Renal cortex interstitium (tissue), 11 donors: ENCODE measurements at regions not wholly inside any gene's neighbourhood (a gene's known extent, or its start where the extent isn't known, plus 50 kb on each side); places are given as distances from the start of the nearest gene placed in this dataset.

Experiments
- DNase-seq, 11 donors: peaks; one replicate each; pipeline ENCODE4 v3.0.0-alpha.2; 2013; ENCODE audit warnings: low read depth in 9 of 11, low spot score in 4 of 11; ENCODE audit errors: extremely low read depth in 1 of 11

DNA sequence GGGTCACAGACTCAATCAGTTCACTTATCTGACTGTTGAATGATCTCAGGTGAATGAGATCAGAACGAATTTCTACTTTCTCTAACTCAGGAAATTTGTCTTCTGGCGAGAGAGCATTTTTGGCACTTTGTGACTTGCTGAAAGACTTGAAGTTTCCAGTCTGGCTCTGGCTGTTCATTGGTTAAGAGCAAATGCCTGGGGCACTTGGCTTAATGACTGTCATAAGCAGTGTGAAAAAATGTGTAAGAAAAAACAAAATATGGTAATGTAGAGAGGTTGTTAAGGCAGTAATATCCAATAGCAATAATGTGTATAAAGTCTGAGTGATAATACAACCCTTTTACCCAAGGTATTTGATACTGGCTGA, 71.3 kb upstream of the PGRMC2 start:
- DNase-seq, result no peak

DNA sequence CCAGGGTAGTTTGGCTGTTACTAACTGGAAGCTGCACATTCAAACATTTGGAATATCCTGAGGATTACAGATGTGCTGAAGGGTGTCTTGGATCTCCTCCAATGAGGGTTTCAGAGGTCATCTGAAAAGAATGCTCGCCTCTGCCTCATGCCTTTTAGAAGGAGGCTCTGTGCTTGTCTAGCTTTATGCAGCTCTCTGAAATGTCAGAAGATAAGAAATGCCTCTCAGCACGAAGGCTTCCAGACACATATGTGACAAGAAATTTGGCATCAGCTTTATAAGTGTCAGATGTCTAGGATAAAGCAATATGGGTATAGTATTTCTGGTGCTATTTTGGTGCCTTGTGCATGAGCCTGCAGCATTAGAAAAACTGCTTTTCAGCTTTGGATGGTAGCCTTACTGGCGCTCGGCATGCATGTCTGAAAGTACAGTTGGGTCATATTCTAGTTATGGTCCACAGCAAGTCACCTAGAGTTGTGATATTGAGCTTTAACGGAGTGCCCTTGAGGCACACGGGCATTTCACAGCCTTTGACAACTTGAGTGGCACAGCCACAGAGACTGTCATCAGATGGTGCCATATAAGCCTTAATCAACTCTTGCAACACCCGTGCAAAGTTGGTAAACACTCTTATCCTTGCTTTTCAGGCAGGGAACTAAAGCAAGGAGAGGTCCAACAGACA, 70.8 kb upstream of the PGRMC2 start:
- no peak for DNase-seq

DNA sequence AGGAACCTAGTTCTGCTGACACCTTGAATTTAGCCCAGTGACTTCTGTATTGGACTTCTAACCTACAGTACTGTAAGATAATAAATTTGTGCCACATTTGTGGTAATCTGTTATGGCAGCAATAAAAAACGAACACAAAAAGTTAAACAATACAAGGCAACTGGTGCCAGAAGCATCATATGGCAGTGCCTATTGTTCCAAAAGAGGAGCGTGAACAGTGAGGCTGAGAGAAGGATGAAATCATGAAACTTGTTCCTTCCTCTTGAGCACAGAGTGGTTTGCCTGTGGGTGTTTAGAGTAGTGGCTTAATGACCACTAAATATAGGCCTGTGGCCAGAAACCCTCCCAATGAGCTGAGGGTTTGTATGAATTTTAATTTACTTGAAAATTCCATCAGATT, 69.7 kb upstream of the PGRMC2 start:
- no peak for DNase-seq

DNA sequence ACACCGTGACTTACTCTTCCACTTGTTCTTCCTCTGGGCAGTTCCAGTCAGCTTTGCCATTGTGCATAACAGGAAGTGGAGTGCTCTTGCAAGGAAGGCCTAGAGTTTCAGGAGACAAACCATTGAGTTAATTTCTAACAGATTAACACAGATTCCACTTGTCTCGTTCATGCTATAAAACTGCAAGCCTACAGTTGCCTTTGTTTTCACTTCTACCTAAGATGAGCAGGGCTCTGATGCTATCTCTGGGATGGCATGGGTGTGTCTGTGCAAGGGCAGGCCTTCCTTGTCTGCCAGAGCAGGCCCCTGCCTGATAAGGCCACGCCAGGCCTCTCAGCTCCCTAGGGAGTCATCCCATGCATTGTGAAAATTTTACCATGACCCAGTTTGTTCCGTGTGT, 67.7 kb upstream of the PGRMC2 start:
- peak in 1 of 11 donors; percentile 14 for DNase-seq

DNA sequence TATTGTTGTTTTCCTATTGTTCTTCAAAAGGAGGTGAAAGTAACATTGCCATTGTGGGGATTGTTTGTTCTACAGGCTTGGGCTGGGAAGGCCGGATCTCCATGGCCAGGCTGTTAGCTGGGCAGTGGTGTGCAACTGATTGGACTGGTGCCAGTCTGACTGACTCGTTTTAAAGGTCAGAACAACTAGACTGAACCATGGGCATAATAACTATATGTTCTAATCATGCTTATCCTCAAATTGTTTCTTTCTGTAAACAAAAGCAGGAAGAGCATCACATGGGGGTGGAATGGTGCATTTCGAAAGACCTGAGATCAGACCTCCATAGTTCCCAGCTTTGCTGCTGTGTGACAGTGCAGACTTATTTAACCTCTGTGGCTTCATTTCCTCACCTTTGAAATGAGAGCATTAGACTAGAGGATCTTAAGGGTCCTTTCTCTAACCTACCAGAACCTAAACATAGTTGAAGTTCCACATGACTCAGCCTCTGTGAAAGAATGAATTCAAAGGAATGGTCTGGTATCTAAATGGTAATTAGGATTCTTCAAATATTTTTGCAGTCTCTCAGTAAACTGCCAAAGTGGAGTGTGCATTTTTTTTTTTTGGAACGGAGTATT, 66.7 kb upstream of the PGRMC2 start:
- DNase-seq, result peak in 8 of 11 donors; percentile 22 to 46 (median 34)

DNA sequence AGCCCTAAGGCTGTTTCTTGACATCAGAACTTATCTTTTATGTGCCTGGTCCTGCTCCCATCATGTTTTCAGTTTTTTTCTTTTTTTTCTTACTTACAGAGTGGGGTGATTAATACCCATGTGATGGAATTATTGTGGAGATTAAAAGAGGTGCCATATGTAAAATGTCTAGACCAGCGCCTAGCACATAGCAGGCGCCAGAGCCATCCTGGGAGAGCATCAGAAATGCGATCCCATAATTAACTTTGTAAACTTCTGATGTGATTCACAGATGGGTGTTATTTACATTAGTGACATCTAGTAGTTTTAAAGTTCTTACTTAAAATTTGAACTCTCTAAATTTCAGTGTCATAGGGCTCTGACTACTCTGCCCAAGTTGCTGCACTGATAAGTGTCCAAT, 66.2 kb upstream of the PGRMC2 start:
- peak in 2 of 11 donors; percentile 2 to 6 for DNase-seq

DNA sequence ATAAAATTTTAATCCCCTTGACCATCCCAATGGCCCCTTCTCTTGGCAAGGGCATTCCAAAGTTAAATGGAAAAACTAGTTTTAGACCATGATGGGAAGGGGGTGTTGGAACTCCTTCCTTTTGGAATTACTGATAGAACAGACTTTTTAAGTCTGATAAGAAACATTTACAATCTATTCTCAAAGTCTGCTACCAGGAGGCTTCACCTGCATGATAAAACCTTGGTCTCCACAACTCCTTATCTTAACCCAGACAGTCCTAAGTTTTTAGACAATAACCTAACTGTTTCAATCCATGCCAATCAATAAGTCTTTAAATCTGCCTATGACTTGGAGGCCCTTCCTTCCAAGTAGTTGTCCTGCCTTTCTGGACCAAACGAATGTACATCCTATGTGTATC, 63.9 kb upstream of the PGRMC2 start:
- no peak for DNase-seq

DNA sequence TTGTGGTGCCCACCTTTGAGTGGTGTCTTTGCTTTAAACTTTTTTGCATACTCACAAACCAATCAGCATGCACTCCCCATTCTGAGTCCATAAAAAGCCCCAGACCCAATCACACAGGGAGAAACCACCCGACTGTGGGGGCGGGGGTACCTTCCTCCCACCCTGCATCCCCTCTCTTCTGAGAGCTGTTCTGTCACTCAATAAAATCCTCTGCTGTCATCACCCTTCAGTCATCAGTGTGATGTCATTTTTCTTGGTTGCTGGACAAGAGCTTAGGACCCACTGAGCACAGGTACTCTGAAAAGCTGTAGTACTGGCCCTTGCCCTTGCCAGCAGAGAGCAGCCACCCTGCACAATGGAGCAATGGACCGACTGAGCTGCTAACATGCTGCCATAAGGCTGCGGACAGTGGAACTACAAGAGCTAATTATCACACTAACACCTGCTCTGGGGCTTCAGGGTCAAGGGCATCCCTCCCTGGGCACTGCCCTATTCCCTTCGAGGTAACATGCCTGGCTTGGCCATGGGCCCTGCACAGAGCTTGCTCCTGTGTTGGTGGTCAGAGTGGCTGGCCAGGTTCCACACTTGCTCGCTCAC, 62.9 kb upstream of the PGRMC2 start:
- no peak for DNase-seq

DNA sequence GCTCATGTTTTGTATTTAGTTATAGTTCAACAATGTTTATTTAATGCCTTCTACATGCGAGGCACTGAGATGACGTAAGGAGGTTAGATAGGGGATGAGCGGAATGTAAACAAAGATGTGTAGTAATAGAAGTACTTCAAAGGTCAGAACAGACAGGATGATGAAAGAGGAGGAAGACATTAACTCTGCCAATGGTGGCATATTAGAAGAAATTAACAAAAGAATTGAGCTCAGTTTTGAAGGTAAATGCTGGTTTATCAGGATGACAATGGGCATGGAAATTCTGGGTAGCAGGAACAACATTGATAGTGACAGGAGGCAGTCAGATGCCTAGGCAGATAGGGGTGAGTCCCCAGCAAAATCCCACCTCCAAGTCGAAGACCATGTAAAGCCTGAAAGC, 62.3 kb upstream of the PGRMC2 start:
- no peak for DNase-seq

DNA sequence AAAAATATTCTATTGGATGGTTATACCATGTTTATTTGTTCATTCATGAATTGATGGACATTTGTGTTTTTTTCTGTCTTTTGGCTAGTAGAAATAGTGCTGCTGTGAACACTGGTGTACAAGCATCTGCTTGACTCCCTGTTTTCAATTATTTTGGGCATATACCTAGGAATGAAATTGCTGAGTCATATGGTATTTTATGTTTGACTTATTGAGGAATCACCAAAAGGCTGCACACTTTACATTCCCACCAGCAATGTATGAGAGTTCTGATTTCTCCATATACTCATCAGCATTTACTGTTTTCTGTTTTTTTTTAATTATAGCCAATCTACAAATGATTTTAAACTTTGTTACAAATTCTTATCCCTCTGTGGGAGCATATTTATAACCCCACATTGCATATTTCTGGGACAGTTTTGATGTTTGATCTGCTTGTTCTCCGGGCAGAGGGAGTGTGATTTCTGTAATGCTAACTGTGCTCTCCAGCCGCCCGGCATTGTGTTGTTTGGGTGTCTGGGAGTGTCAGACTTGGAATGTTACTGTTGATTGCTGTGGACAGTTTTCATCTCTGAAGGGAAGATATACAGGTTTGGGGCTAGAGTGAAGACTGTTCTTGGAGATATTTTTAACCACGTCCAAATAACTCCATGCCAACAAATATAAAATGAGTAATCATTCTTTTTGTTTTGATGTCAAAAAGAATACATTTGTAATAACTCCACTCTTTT, 60.5 kb upstream of the PGRMC2 start:
- no peak for DNase-seq

DNA sequence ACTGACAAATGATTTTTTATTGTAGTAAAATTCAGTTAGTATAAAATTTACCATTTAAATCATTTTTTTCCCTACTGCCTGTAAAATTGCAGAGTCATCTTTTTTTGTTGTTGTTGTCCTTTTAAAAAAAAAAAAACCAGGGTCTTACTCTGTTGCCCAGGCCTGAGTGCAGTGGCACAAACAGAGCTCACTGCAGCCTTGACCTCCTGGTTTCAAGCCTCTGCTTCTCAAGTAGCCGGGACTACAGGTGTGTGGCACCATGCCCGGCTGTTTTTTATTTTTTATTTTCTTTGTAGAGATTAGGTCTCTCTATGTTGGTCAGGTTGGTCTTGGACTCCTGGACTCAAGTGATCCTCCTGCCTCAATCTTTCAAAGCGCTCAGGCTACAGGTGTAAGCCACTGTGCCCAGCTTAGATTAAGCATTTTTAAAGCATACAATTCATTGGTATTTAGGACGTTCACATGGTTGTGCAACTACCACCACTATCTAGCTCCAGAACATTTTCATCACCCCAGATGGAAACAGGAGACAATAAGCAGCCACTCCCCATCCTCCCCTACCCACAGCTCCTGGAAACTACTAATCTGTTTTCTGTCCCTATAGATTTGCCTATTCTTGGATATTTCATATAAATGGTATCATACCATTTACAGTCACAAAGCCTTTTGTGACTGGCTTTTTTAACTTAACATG, 59.7 kb upstream of the PGRMC2 start:
- no peak for DNase-seq

DNA sequence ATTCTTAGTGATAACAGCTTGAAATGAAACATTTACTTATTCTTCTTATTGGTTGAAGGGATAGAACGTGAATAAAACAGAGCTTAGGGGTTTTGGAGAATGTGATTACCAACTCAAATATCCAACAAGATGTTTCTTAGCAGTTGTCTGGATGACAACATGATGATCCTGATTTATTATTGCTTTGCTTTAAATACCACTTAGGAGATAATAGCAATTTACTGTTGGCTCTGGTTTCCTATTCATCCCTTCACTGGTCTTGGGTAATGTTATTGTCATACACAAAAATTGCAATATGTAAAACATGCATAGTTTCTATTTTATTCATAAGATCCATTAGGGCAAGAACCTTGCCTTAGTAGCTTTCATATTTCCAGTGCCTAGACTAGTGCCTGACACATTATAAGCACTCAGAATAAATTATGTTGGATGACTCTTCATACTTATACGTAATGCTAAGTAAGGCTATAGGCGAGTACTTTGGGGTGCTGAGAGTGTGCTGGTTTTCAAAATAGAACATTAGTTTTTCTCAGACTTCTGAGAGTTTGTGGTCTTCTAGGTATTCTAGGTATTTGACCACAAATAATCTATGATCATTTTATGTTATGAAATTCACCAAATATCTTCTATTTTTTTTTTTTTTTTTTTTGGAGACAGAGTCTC, 58.6 kb upstream of the PGRMC2 start:
- no peak for DNase-seq

DNA sequence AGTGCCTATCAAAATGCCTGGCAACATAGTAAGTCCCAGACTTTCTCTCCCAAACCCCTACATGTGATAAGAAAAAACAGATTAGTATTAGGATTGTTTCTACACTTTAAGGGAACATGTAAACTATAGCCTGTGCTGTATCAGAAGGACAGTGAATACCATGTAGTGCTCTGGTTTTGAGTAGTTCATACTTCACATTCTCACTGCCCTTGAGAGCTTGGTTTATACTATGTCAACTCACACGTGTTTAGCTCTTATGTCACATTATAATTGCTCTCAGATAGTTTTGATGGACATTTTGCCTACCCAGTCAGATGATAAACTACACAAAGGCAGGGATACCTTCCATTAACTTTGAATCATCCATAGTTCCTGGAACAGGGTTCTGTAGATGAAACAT, 58.0 kb upstream of the PGRMC2 start:
- DNase-seq, result no peak

DNA sequence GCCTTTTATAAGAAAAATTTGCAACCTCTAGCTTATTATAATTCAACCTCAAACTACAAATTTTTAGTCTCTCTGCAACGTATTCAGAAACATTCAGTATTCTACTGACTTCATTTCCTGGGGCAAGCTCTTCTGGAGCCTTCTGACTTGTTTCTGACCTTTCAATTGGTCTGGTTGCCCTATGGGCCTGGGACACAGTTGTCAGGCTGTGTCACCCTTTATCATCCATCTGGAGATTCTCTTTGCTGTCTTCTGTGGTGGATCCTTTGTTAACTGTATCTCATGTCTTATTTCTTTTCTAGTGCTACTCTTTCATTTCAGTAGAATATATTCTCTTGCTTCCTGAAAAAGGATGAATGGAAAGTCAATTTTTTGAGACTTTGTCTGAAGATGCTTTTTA, 55.1 kb upstream of the PGRMC2 start:
- no peak for DNase-seq

DNA sequence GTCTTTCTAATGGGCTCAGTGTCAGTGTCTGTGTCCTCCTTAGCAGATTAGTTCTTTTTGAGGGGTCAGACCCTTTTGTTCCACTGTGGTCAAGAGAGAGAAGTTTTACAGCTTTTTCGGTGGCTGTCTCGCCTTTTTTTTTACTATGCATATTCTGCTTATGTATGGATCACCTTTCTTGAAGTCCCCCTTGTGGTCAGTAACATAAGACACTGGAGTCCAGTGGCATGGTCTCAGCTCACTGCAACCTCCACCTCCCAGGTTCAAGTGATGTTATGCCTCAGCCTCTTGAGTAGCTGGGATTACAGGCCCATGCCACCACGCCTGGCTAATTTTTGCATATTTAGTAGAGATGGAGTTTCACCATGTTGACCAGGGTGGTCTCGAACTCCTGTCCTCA, 54.0 kb upstream of the PGRMC2 start:
- DNase-seq, result no peak

DNA sequence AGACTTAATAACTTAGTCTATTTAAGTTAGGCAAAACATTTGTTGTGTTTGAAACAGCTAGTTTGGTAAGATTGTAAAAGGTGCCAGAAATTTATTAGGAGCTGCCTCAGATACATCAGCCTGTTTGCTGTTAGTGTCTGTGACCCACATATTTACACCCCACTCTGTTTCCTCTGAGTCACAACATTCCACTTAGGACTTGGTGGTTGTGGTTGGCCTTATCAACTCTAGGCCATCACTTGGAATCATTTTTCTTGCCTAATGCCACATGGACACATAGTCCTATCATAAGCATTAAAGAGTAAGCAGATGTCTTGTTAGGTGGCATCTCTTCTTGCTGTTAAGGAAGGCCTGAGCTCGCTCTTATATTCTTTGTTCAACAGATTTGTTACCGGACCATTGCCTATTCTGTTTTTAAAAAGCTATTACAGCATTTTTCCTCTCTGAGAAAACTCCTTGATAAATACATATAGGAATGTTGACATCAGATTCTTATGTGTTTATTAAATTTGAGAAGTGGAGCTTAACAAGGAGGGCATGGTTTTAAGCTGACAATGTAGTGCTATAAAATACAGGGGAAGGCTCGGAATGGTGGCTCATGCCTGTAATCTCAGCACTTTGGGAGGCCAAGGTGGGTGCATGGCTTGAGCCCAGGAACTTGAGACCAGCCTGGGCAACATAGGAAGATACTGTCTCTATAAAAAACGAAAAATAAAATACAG, 51.2 kb upstream of the PGRMC2 start:
- DNase-seq, result no peak

DNA sequence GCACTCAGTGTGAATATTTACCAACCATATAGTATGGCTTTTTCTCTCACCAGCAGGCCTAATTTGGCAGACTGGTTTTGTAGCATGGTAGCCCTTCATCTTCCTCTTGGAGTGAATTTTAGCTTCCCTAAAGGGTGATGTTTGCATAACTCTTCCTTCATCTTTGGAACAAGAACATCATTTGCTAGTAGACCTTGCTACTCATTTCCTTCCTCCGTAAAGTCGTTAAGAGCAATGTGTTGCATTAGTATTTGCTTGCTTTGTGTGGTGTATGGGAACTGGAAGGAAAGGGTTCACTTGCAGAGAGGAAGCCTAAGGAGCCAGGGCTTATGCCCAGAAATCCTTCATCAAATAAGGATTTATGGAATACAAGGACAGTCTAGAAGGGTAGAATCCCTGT, 50.2 kb upstream of the PGRMC2 start:
- no peak for DNase-seq
